NCI-H2081 (cell line): ENCODE measurements at regions not wholly inside any gene's neighbourhood (a gene's known extent, or its start where the extent isn't known, plus 50 kb on each side); places are given as distances from the start of the nearest gene placed in this dataset.

ENCODE experiments used
- DNase-seq, 2 experiments: peaks; one replicate each; lab custom pipeline; 2025; lab: John Stamatoyannopoulos, UW

- DNase-seq, result no peak
Measured at GRCh38 chr14:62381311-62382070, 619.3 kb downstream of the SNAPC1 start.

- DNase-seq, result no peak
Measured at GRCh38 chr14:62409169-62409568, 636.1 kb downstream of the KCNH5 start.

GRCh38 chr14:62409626-62410300, 635.5 kb downstream of the KCNH5 start:
- no peak for DNase-seq

- DNase-seq, result no peak
Measured at GRCh38 chr14:62420847-62421246, 624.4 kb downstream of the KCNH5 start.

GRCh38 chr14:62428429-62429203, 616.6 kb downstream of the KCNH5 start:
- no peak for DNase-seq

- DNase-seq, result no peak
Measured at GRCh38 chr14:62429683-62430082, 615.6 kb downstream of the KCNH5 start.

- DNase-seq, result no peak
Measured at GRCh38 chr14:62431496-62431895, 613.8 kb downstream of the KCNH5 start.

- no peak for DNase-seq
Measured at GRCh38 chr14:62432955-62433354, 612.3 kb downstream of the KCNH5 start.

- DNase-seq, result no peak
Measured at GRCh38 chr14:62436261-62436660, 609.0 kb downstream of the KCNH5 start.

GRCh38 chr14:62439210-62439609, 606.0 kb downstream of the KCNH5 start:
- DNase-seq, result no peak

GRCh38 chr14:62443796-62444195, 601.5 kb downstream of the KCNH5 start:
- DNase-seq, result no peak

- DNase-seq, result no peak
Measured at GRCh38 chr14:62445570-62445969, 599.7 kb downstream of the KCNH5 start.

- no peak for DNase-seq
Measured at GRCh38 chr14:62451221-62451620, 594.0 kb downstream of the KCNH5 start.

GRCh38 chr14:62453226-62453625, 592.0 kb downstream of the KCNH5 start:
- DNase-seq, result no peak

- no peak for DNase-seq
Measured at GRCh38 chr14:62455446-62455845, 589.8 kb downstream of the KCNH5 start.

GRCh38 chr14:62462988-62463387, 582.3 kb downstream of the KCNH5 start:
- DNase-seq, result no peak

- DNase-seq, result no peak
Measured at GRCh38 chr14:62468946-62469345, 576.3 kb downstream of the KCNH5 start.

GRCh38 chr14:62470935-62471334, 574.3 kb downstream of the KCNH5 start:
- DNase-seq, result no peak

- no peak for DNase-seq
Measured at GRCh38 chr14:62491146-62491545, 554.1 kb downstream of the KCNH5 start.

GRCh38 chr14:62497708-62498107, 547.5 kb downstream of the KCNH5 start:
- DNase-seq, result no peak

- no peak for DNase-seq
Measured at GRCh38 chr14:62501021-62501750, 544.1 kb downstream of the KCNH5 start.

- no peak for DNase-seq
Measured at GRCh38 chr14:62505045-62505444, 540.2 kb downstream of the KCNH5 start.
